ENCODE measurements at regions not wholly inside any gene's neighbourhood (a gene's known extent, or its start where the extent isn't known, plus 50 kb on each side); places are given as distances from the start of the nearest gene placed in this dataset.
"Not testable (repeated sequence)": the region's sequence is repeated elsewhere in the genome, so short reads cannot be mapped to it uniquely, and the experiment has no call there.

DNA sequence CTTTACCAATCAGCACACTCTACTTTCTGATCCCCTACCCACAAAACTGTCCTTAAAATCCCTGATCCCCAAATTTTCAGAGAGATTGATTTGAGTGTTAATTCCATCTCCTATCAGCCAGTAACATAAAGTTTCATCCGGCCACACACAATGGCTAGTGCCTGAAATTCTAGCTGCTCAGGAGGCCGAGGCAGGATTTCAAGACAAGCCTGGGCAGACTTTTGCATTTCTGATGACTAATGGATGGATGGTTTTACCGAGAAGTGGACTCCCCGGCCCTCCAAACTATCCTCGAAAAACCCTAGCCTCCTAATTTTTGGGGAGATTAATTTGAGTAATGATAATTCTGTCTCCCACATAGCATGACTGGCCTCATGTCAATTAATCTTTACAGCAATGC, 269.8 kb upstream of the POU1F1 start:
- Histone ChIP-seq H3K9ac (ENCODE audit: low read depth, low read length) (no peak overlapping the region), H3K4me1 (ENCODE audit: insufficient read depth, low read length) (no peaks in the 10 kb centered on the region), H3K9me3 (ENCODE audit: control insufficient read depth, insufficient read depth, low read length) (peaks cover 3% of the 10 kb centered on the region), H3K36me3 (ENCODE audit: insufficient read depth, low read length) (no peaks in the 10 kb centered on the region)

DNA sequence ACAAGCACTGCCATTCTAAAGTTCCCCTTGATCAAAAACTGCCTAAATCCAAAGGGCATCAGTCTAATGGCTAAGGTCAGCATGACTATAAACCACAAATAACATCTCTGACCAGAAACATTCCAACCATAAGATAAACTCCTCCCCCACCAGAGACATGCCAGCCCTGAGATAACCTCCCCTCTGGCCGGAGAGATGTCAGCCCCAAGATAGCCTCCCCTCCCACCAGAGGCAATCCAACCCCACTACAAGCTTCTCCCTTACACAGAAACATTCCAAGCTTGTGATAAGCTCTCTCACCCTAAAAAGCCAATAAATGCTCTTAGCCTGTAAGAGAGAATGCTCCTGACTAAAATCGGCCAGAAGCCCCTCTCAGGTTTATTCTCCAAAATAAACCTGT, 267.0 kb upstream of the POU1F1 start:
- not testable (repeated sequence) for H3K4me1 ChIP-seq (ENCODE audit: insufficient read depth, low read length); H3K9ac ChIP-seq (ENCODE audit: low read depth, low read length); H3K36me3 ChIP-seq (ENCODE audit: insufficient read depth, low read length); H3K9me3 ChIP-seq (ENCODE audit: control insufficient read depth, insufficient read depth, low read length)

DNA sequence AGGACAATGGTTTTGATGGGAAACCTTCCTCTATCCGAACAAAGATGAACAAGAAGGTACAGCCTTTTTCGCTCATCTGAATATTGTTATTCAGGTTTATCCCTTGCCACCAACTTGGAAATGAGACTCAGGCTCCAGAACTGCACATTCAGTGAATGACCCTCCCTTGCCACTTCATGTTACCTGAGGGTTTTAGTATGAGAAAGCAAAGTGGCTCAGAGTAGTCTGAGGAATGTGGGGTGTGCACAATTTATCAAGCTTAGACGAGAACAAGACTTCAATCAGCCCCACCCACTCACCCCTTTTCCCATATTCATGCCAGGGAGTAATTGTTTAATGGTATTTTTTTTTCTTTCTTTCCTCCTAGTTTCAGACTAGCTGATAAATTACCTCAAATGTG, 265.3 kb upstream of the POU1F1 start:
- Histone ChIP-seq H3K9ac (ENCODE audit: low read depth, low read length) (no peak overlapping the region), H3K9me3 (ENCODE audit: control insufficient read depth, insufficient read depth, low read length) (peaks cover 3% of the 10 kb centered on the region), H3K4me1 (ENCODE audit: insufficient read depth, low read length) (no peaks in the 10 kb centered on the region), H3K36me3 (ENCODE audit: insufficient read depth, low read length) (no peaks in the 10 kb centered on the region)

DNA sequence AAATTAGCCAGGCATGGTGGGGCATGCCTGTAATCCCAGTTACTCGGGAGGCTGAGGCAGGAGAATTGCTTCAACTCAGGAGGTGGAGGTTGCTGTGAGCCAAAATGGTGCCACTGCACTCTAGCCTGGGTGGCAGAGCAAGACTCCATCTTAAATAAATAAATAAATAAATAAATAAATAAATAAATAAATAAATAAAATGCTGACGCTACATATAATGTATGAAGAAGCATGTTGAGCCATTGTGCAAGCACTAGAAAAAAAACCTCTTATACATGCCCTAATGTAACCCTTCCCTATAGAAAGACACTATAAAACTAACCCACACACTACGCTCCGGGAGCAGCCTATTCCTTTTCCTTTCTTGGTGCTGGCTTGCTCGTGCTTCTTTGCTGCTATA, 262.3 kb upstream of the POU1F1 start:
- not testable (repeated sequence) for H3K9ac ChIP-seq (ENCODE audit: low read depth, low read length); H3K36me3 ChIP-seq (ENCODE audit: insufficient read depth, low read length); H3K4me1 ChIP-seq (ENCODE audit: insufficient read depth, low read length); H3K9me3 ChIP-seq (ENCODE audit: control insufficient read depth, insufficient read depth, low read length)

DNA sequence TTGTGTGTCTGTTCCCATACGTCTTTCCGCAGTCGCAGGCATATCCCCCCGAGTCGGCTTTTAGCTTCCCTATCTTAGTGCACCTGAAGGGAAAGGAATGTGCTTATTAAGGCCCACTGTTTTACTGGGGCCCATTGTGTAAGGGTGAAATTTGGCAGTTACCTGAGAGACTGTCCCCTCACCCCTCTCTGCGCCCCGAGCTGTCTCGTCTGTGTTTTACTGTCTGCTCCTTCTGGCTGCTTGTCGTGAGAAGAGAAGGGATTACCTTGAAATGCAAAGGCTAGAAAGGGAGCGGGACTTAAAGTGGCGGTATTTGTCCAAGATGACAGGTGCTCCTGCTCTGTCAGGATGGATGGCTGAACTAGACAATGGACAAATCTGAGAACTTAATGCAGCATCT, 233.0 kb upstream of the POU1F1 start:
- Histone ChIP-seq H3K9ac (ENCODE audit: low read depth, low read length) (no peak overlapping the region), H3K36me3 (ENCODE audit: insufficient read depth, low read length) (no peaks in the 10 kb centered on the region), H3K4me1 (ENCODE audit: insufficient read depth, low read length) (no peaks in the 10 kb centered on the region), H3K9me3 (ENCODE audit: control insufficient read depth, insufficient read depth, low read length) (no peaks in the 10 kb centered on the region)

DNA sequence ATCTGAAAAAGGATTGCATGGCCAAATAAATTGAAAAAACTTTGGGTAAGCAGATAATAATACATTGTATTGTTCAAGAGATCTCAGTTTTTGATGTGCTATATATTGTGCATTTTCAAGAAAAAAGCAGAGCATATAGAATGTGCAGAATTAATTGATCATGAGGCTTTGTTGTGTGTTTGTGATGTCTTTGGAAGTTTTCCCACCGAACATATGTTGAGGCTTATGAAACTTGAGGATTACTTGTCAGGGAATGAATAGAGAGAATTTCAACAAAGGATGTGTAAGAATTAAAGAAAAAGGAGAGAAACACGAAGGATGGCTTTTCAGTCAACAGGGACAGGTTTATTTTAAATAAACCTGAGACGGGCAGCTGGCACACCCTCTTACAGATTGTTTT, 232.5 kb upstream of the POU1F1 start:
- no peaks in the 10 kb centered on the region for H3K36me3 ChIP-seq (ENCODE audit: insufficient read depth, low read length)
- H3K9ac ChIP-seq (ENCODE audit: low read depth, low read length), result no peak overlapping the region
- no peaks in the 10 kb centered on the region for H3K4me1 ChIP-seq (ENCODE audit: insufficient read depth, low read length)
- no peaks in the 10 kb centered on the region for H3K9me3 ChIP-seq (ENCODE audit: control insufficient read depth, insufficient read depth, low read length)

DNA sequence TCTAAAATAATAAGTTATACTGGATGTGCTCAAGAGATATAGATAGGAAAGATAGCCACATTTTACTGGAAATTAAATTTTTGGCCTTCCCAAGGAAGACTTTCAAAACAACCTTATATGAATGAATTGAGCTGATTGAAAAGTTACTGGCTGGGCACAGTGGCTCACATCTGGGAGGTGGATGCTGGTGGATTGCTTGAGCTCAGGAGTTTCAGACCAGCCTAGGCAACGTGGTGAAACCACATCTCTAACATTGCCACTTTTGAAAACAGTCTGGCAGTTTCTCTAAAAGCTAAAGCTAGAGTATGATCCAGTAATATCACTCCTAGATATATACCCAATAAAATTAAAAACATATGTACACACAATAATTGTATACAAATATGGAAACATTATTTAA, 231.4 kb upstream of the POU1F1 start:
- Histone ChIP-seq H3K4me1 (ENCODE audit: insufficient read depth, low read length) (no peaks in the 10 kb centered on the region), H3K9ac (ENCODE audit: low read depth, low read length) (no peak overlapping the region), H3K36me3 (ENCODE audit: insufficient read depth, low read length) (no peaks in the 10 kb centered on the region), H3K9me3 (ENCODE audit: control insufficient read depth, insufficient read depth, low read length) (no peaks in the 10 kb centered on the region)

DNA sequence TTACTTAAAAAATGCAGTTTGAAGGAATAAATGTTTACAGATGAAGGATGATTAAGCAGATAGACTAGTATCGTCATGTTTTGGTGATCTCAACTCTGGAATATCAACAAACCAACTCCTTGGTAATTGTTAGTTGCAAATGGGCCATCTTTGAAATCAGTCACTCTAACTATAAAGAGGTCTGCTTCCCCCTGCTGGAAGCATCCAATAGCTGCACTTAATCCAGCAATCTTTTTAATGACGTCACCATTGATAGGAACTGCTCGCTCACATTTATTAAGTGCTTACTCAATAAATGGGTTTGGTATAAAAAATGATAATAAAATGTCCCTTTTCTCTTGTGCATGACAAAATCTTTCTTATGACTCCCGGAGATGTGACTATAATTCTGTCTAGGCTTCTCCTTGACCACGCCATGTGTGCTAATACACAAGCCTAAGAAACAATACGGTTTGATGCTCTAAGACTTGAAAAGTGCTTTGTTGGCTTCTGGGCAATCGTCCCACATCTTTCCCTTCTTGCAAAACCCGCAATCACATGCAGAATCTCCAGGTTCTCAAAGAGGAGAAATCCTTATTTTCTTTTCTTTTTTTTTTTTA, 227.6 kb upstream of the POU1F1 start:
- no peaks in the 10 kb centered on the region for H3K36me3 ChIP-seq (ENCODE audit: insufficient read depth, low read length)
- H3K9me3 ChIP-seq (ENCODE audit: control insufficient read depth, insufficient read depth, low read length), result no peaks in the 10 kb centered on the region

DNA sequence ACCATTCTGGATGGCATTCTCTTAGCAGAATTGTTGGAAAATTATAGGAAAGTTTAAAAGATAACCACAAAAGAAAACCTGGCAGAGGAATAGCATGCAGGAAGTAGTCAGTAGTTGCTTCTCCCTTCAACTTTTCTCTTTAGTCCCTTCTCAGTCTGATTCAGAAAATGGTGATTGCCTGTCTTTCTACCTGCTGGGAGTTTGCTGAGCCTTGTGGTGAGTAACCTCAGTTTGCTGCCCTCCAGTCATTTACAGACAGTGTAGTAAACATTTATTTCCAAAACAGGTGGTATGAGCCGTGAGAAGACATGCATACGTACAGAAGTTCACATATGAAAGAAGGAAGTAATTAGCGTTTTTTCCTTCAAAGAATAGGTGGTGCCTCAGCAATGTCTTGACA, 224.7 kb upstream of the POU1F1 start:
- Histone ChIP-seq H3K9me3 (ENCODE audit: control insufficient read depth, insufficient read depth, low read length) (no peaks in the 10 kb centered on the region), H3K4me1 (ENCODE audit: insufficient read depth, low read length) (no peaks in the 10 kb centered on the region), H3K36me3 (ENCODE audit: insufficient read depth, low read length) (no peaks in the 10 kb centered on the region), H3K9ac (ENCODE audit: low read depth, low read length) (no peak overlapping the region)

More for the DNA sequence above, 227.6 kb upstream of the POU1F1 start:
- no peak overlapping the region; the same call in 1 of the 2 replicates for H3K9ac ChIP-seq (ENCODE audit: low read depth, low read length)
- H3K4me1 ChIP-seq (ENCODE audit: insufficient read depth, low read length), result no peaks in the 10 kb centered on the region

DNA sequence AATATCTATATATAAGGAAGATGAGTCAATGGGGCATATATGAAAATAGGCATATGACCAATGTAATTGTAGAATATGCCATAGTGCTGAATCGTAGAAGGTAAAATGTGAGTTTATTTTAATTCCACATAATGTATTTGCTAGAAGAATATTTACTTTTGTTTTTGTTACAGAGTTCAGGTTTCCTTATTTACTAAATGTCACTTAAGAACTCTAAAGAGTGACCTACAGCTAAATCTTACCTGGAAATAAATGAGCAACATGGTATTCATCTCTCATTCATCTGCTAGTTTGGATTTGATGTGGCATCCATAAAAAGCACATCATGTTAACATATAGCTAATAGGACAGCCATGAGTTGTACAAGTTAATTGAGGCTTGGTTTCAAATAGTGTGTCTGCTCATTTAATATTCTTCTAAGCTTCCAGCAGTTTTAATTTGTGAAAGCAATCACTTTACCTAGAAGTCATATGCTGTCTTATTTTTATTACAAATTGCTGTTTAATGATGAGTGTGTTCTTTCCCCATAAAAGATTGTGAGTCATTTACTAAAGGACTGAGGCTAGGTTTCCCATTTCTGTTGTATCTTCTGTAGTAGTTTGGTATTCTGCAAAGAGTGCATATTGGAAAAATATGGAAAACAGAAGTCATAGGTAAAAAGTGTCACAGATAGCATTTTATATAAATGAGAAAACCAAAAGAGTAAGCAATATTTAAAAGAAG, 222.1 kb upstream of the POU1F1 start:
- no peaks in the 10 kb centered on the region for H3K9me3 ChIP-seq (ENCODE audit: control insufficient read depth, insufficient read depth, low read length)
- no peaks in the 10 kb centered on the region for H3K4me1 ChIP-seq (ENCODE audit: insufficient read depth, low read length)
- no peak overlapping the region for H3K9ac ChIP-seq (ENCODE audit: low read depth, low read length)
- H3K36me3 ChIP-seq (ENCODE audit: insufficient read depth, low read length), result no peaks in the 10 kb centered on the region

DNA sequence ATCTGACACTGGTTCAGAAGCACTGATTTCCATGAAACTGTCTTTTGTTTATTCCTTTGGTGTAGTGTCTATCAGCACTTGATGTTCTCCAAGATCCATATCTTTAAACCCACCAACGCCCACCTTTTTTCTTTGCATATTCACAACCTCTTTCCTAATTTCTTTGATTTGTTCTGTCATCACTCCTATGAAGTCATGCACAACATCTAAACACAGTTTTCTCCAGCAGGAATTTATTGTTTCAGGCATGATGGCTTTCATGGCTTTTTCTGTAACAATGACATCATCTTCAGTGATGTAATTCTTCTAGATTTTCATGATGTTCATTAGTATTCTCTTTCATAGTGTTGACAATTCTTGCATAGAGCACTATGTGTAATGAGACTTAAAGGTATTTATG, 219.6 kb upstream of the POU1F1 start:
- no peaks in the 10 kb centered on the region for H3K9me3 ChIP-seq (ENCODE audit: control insufficient read depth, insufficient read depth, low read length)
- no peak overlapping the region for H3K9ac ChIP-seq (ENCODE audit: low read depth, low read length)
- no peaks in the 10 kb centered on the region for H3K36me3 ChIP-seq (ENCODE audit: insufficient read depth, low read length)
- H3K4me1 ChIP-seq (ENCODE audit: insufficient read depth, low read length), result no peaks in the 10 kb centered on the region

DNA sequence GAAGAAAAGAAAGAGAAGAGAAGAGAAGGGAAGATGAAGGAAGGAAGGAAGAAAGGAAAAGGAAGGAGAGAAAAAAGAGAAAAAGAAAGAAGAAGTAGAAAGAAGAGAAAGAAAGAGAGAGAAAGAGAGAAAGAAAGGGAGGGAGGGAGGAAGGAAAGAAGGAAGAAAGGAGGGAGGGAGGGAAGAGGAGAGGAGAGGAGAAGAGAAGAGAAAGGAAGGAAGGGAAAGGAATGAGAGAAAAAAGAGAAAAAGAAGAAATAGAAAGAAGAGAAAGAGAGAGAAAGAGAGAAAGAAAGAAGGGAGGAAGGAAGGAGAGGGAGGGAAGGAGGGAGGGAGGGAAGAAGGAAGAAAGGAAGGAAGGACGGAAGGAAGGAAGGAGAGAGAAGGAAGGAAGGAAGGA, 217.9 kb upstream of the POU1F1 start:
- Histone ChIP-seq H3K9ac (ENCODE audit: low read depth, low read length) (no peak overlapping the region), H3K9me3 (ENCODE audit: control insufficient read depth, insufficient read depth, low read length) (no peaks in the 10 kb centered on the region), H3K36me3 (ENCODE audit: insufficient read depth, low read length) (no peaks in the 10 kb centered on the region), H3K4me1 (ENCODE audit: insufficient read depth, low read length) (no peaks in the 10 kb centered on the region)

DNA sequence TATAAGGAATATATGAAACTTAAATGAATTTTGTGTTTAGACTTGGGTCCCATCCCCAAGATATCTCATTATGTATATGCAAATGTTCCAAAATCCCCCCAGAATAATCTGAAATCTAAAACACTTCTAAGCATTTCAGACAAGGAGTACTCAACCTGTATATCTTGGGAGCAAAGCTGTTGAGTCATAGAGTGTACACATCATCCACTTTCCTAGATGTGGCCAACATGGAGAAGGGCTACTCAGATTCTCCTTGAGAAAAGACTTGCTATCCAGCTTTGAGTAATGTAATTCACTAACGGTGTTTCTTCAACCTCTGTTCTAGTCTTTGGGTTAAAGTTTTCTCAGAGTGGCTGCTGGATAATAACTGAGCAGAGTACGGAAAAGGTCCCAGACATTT, 215.5 kb upstream of the POU1F1 start:
- Histone ChIP-seq H3K36me3 (ENCODE audit: insufficient read depth, low read length) (no peaks in the 10 kb centered on the region), H3K9ac (ENCODE audit: low read depth, low read length) (no peak overlapping the region), H3K9me3 (ENCODE audit: control insufficient read depth, insufficient read depth, low read length) (no peaks in the 10 kb centered on the region), H3K4me1 (ENCODE audit: insufficient read depth, low read length) (no peaks in the 10 kb centered on the region)

DNA sequence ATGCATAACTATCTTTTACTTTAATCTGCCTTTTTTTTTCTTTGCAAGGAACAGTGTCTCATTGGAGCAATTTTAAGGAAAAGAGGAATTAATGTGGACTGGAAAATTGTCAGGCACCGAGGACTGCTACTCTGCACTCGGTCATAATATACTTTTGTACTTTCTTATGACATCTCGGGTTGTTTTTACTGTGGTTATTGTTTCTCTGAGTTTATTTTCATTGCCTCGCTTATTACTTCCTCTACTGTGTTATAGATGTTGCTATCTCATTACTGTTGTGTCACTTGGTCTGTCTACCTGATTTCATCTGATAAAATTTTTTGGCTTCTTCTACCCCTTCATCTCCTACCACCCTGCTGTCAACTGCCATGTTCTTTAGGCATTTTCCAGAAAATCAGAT, 213.5 kb upstream of the POU1F1 start:
- no peaks in the 10 kb centered on the region for H3K9me3 ChIP-seq (ENCODE audit: control insufficient read depth, insufficient read depth, low read length)
- H3K9ac ChIP-seq (ENCODE audit: low read depth, low read length), result no peak overlapping the region
- no peaks in the 10 kb centered on the region for H3K36me3 ChIP-seq (ENCODE audit: insufficient read depth, low read length)
- H3K4me1 ChIP-seq (ENCODE audit: insufficient read depth, low read length), result no peaks in the 10 kb centered on the region

DNA sequence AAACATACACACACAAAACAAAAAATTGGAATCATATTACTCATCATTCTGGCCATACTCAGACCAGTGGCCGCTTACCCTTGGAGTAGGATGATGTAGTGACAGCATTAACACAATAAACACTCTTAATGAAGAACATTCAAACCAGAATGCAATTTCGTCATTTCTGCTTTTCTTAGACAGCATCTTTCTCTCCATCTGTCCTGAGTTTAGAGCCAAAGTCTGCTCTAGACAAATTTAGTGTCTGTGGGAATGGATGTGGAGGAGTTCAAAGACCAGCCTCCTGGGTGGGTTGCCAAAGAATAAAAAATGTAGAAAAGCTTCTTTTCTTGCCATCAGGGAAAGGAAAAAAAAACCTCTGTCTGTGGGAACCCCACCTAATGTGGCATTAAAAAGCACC, 212.4 kb upstream of the POU1F1 start:
- Histone ChIP-seq H3K9ac (ENCODE audit: low read depth, low read length) (no peak overlapping the region), H3K36me3 (ENCODE audit: insufficient read depth, low read length) (no peaks in the 10 kb centered on the region), H3K9me3 (ENCODE audit: control insufficient read depth, insufficient read depth, low read length) (no peaks in the 10 kb centered on the region), H3K4me1 (ENCODE audit: insufficient read depth, low read length) (no peaks in the 10 kb centered on the region)
